Nephron (organoid): ENCODE measurements at regions not wholly inside any gene's neighbourhood (a gene's known extent, or its start where the extent isn't known, plus 50 kb on each side); places are given as distances from the start of the nearest gene placed in this dataset.
A peak's percentile ranks its signal among the peaks of the same experiment; 100 is the strongest.

Experiments used
- H3K27ac Mint-ChIP-seq, 3 experiments: 2 replicates each; pipeline ENCODE4 v1.8.0; 2020; ENCODE audit warnings: mixed read lengths in 3 of 3, mild to moderate bottlenecking in 2 of 3, moderate library complexity in 1 of 3
- H3K27me3 Mint-ChIP-seq: 2 replicates; pipeline ENCODE4 v1.8.0; 2021; ENCODE audit warnings: low read depth, mild to moderate bottlenecking, moderate library complexity, mixed read lengths
- H3K36me3 Mint-ChIP-seq: 2 replicates; pipeline ENCODE4 v1.8.0; 2020; ENCODE audit warnings: low read depth, mixed read lengths
- H3K4me1 Mint-ChIP-seq: 2 replicates; pipeline ENCODE4 v1.8.0; 2020; ENCODE audit warnings: mixed read lengths
- H3K4me3 Mint-ChIP-seq, 3 experiments: 2 replicates each; pipeline ENCODE4 v1.8.0; 2020; ENCODE audit warnings: mild to moderate bottlenecking in 3 of 3, mixed read lengths in 3 of 3, moderate library complexity in 2 of 3
- H3K9me3 Mint-ChIP-seq: 2 replicates; pipeline ENCODE4 v1.8.0; 2020; ENCODE audit warnings: mixed read lengths
- TF ChIP-seq, protein P1 (sequence below), 3 experiments: fragments of 200-600 bp; sonication (generic); IDR thresholded peaks; one replicate each; pipeline ENCODE4 v1.5.0; 2021; ENCODE audit warnings: antibody characterized with exemption in 3 of 3; ENCODE audit not compliant: unreplicated experiment in 3 of 3

DNA sequence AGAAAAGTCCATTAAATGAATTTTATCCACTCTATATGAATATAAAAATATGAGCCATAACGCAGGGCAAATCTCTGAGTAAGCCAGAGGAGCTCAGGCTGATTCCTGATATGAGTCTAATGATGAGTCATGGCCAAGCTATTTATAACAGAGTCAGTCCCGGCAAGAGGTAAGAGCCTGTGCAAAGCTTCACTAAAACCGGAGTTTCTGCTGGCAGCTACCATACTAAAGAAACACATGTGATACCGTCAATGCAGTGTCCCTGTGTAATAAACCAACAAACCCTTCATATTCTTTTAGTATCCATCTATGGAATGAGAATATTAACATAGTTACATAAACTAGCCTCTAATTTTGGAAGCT, 319.4 kb downstream of the KCNC2 start:
- Mint-ChIP-seq H3K27me3 (no peaks in the 10 kb centered on the region), H3K9me3 (no peaks in the 10 kb centered on the region), H3K27ac (peak overlapping the region in 2 of 3 experiments; percentile 8 to 33), H3K36me3 (no peaks in the 10 kb centered on the region), H3K4me1 (peaks cover 34% of the 10 kb centered on the region), H3K4me3 (no peak overlapping the region)
- TF ChIP-seq, protein P1, sequence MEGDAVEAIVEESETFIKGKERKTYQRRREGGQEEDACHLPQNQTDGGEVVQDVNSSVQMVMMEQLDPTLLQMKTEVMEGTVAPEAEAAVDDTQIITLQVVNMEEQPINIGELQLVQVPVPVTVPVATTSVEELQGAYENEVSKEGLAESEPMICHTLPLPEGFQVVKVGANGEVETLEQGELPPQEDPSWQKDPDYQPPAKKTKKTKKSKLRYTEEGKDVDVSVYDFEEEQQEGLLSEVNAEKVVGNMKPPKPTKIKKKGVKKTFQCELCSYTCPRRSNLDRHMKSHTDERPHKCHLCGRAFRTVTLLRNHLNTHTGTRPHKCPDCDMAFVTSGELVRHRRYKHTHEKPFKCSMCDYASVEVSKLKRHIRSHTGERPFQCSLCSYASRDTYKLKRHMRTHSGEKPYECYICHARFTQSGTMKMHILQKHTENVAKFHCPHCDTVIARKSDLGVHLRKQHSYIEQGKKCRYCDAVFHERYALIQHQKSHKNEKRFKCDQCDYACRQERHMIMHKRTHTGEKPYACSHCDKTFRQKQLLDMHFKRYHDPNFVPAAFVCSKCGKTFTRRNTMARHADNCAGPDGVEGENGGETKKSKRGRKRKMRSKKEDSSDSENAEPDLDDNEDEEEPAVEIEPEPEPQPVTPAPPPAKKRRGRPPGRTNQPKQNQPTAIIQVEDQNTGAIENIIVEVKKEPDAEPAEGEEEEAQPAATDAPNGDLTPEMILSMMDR (IDR thresholded peaks at IDR 0.05; ENCODE audit: unreplicated experiment in 3 of 3): no peak

DNA sequence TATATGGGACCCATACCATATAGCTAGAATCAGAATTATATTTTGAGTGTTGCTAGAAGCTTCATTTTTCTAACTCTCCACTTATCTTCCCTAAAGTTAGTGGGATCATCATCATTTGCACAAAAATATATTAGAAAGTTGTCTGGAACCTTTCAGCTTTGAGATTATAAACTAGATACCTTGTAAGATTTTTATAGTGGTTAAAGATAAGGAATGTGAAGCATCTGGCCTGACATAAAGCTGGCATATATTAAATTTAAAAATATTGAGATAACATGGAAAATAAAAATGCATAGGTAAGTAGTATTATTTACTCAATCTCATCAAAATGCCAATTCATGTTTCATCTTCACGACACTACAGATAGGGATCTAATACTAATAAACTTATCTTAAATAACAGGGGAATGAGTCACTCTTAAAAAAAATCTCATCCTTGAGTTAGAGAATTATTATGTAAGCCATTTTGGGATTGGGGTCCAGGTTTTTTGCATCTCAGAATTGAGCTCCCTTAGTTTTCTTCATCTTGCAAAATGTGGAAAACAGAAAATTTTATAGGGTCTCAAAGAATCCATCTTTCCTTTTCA, 318.5 kb downstream of the KCNC2 start:
- no peaks in the 10 kb centered on the region for H3K27me3 Mint-ChIP-seq
- H3K9me3 Mint-ChIP-seq: no peaks in the 10 kb centered on the region
- TF ChIP-seq, protein P1 (IDR thresholded peaks at IDR 0.05; ENCODE audit: unreplicated experiment in 3 of 3): no peak
- H3K4me3 Mint-ChIP-seq: no peak overlapping the region
- H3K27ac Mint-ChIP-seq: no peak overlapping the region
- peaks cover 34% of the 10 kb centered on the region for H3K4me1 Mint-ChIP-seq
- H3K36me3 Mint-ChIP-seq: no peaks in the 10 kb centered on the region

DNA sequence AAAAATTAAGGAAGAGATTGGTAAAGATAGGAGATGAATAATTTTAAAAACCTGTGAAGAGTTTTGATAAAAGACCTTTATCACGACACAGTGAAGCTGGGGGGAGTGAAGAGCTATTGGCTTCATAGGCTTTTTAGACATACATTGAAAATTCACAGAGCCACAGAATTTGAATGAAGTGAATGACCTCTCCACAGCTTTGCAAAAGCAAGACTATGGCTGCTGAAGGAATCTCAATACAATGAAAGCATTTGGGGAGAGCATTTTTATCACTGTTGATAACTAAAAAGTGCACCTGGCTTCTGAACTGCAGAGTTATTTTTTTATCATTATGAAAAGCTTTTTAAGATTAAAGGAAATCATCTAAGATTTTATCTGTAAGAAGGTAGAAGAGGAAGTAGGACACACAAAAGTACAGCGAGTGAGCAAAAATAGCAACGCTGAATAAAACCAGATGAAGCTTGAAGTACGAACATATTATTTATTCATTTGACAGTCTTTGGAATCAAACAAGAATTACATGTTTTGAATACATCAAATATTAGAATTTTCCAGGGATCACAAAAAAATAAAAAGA, 317.5 kb downstream of the KCNC2 start:
- H3K36me3 Mint-ChIP-seq: no peaks in the 10 kb centered on the region
- TF ChIP-seq, protein P1 (IDR thresholded peaks at IDR 0.05; ENCODE audit: unreplicated experiment in 3 of 3): no peak
- H3K4me1 Mint-ChIP-seq: peaks cover 34% of the 10 kb centered on the region
- H3K9me3 Mint-ChIP-seq: no peaks in the 10 kb centered on the region
- no peak overlapping the region for H3K4me3 Mint-ChIP-seq
- peak overlapping the region in 2 of 3 experiments; percentile 22 to 34 for H3K27ac Mint-ChIP-seq
- H3K27me3 Mint-ChIP-seq: no peaks in the 10 kb centered on the region

DNA sequence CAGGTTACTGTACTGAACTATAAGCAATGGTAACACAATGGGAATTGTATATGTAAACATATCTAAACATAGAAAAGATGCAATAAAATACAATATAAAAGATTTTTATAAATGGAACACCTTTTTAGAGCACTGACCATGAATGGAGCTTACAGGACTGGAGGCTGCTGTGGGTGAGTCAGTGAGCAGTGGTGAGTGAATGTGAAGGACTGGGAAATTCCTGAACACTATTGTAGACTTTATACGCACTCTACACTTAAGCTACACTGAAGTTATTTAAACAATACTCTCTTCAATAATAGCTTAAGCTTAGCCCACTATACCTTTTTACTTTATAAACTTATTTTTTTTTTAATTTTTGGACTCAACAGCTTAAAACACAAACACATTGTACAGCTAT, 313.5 kb downstream of the KCNC2 start:
- TF ChIP-seq, protein P1 (IDR thresholded peaks at IDR 0.05; ENCODE audit: unreplicated experiment in 3 of 3): no peak
- no peak overlapping the region for H3K27ac Mint-ChIP-seq
- peaks cover 13% of the 10 kb centered on the region for H3K4me1 Mint-ChIP-seq
- no peak overlapping the region for H3K4me3 Mint-ChIP-seq
- H3K36me3 Mint-ChIP-seq: no peaks in the 10 kb centered on the region
- H3K9me3 Mint-ChIP-seq: no peaks in the 10 kb centered on the region
- no peaks in the 10 kb centered on the region for H3K27me3 Mint-ChIP-seq

DNA sequence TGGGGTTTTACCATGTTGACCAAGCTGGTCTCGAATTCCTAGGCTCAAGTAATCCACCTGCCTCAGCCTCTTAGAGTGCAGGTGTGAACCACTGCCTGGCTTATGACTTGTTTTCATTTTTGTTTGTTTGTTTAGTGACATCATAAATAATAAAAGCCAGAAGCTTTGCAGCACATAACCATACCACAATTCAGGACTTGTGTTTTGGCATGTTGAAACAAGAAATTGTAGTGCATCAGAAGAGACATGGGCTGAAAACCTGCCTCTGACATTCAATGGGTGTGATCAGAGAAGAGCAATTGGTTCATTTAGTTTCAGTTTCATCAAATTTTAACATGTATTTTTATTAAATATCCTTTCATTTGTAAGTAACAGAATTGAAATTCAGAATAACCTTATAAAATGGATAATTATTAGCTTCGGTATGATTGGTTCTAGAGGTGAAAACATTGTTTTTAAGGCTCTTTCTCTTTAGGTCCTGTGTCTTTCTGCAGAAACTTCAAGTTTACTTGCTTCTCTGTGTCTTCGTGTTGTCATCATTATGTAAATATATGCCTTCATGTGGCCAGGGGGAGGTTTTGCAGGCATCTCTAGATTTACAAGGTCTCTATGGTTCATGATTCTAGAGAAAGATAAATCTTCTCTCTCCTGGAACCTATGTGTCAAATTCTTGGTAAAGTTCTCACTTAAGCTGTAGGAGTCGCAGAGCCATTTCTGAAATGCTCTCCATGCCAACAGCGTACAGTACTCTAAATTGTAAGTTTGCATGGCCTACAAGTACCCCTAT, 312.0 kb downstream of the KCNC2 start:
- TF ChIP-seq, protein P1 (IDR thresholded peaks at IDR 0.05; ENCODE audit: unreplicated experiment in 3 of 3): no peak
- no peaks in the 10 kb centered on the region for H3K4me1 Mint-ChIP-seq
- H3K27me3 Mint-ChIP-seq: no peaks in the 10 kb centered on the region
- no peaks in the 10 kb centered on the region for H3K36me3 Mint-ChIP-seq
- H3K4me3 Mint-ChIP-seq: no peak overlapping the region
- H3K27ac Mint-ChIP-seq: no peak overlapping the region
- no peaks in the 10 kb centered on the region for H3K9me3 Mint-ChIP-seq
